Endothelial cell (in vitro differentiated cells): ENCODE measurements at regions not wholly inside any gene's neighbourhood (a gene's known extent, or its start where the extent isn't known, plus 50 kb on each side); places are given as distances from the start of the nearest gene placed in this dataset.

Experiments
- DNase-seq: peaks from one replicate; pipeline ENCODE4 v3.0.0; 2021; ENCODE audit warnings: low spot score
- H3K27ac Mint-ChIP-seq: one replicate; pipeline ENCODE4 v1.8.0; 2021; ENCODE audit warnings: mixed read lengths, inconsistent platforms; ENCODE audit not compliant: unreplicated experiment
- H3K27me3 Mint-ChIP-seq: one replicate; pipeline ENCODE4 v1.8.0; 2021; ENCODE audit warnings: mild to moderate bottlenecking, moderate library complexity, mixed read lengths, inconsistent platforms; ENCODE audit not compliant: unreplicated experiment
- H3K36me3 Mint-ChIP-seq: one replicate; pipeline ENCODE4 v1.8.0; 2021; ENCODE audit warnings: mild to moderate bottlenecking, low read depth, mixed read lengths, inconsistent platforms; ENCODE audit not compliant: unreplicated experiment
- H3K4me1 Mint-ChIP-seq: one replicate; pipeline ENCODE4 v1.8.0; 2021; ENCODE audit warnings: mild to moderate bottlenecking, mixed read lengths, inconsistent platforms; ENCODE audit not compliant: unreplicated experiment
- H3K4me3 Mint-ChIP-seq: one replicate; pipeline ENCODE4 v1.8.0; 2021; ENCODE audit warnings: mild to moderate bottlenecking, mixed read lengths, inconsistent platforms; ENCODE audit not compliant: unreplicated experiment
- H3K9me3 Mint-ChIP-seq: one replicate; pipeline ENCODE4 v1.8.0; 2021; ENCODE audit warnings: mixed read lengths, inconsistent platforms; ENCODE audit not compliant: unreplicated experiment
- TF ChIP-seq, protein P1 (sequence below): fragments of 200-600 bp; sonication (generic); IDR thresholded peaks from one replicate; pipeline ENCODE4 v1.5.0; 2021; ENCODE audit warnings: antibody characterized with exemption; ENCODE audit not compliant: unreplicated experiment

DNA sequence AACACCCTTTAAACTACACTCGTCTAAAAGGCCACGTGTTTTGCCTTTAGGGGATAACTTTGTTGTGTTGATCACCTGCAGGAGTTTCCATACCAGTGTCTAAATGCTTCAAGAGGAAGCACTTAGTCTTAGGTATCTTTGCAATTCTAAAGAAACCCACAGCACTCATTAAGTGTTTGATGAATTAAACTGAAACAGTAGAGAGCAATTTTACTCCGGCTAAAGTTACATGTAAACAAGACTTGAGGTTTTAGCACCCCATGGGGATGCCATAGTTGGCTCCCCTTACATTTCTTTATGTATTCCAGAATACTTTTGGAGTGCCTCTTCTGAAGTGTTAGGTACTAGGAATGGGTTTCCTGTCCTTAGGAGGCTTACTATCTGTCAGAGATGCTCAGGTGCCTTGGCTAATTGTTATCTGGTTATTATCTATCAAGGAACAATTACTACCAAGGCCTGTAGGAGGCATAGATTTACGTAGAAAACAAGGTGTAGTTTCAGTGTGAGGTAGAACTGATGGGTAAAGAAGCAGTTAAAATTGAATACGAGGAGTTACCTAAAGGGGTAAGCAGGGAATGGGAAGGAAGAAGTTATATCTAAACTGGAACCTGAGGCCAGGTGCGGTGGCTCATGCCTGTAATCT lies 176.8 kb upstream of the SAMSN1 start:
- TF ChIP-seq, protein P1, sequence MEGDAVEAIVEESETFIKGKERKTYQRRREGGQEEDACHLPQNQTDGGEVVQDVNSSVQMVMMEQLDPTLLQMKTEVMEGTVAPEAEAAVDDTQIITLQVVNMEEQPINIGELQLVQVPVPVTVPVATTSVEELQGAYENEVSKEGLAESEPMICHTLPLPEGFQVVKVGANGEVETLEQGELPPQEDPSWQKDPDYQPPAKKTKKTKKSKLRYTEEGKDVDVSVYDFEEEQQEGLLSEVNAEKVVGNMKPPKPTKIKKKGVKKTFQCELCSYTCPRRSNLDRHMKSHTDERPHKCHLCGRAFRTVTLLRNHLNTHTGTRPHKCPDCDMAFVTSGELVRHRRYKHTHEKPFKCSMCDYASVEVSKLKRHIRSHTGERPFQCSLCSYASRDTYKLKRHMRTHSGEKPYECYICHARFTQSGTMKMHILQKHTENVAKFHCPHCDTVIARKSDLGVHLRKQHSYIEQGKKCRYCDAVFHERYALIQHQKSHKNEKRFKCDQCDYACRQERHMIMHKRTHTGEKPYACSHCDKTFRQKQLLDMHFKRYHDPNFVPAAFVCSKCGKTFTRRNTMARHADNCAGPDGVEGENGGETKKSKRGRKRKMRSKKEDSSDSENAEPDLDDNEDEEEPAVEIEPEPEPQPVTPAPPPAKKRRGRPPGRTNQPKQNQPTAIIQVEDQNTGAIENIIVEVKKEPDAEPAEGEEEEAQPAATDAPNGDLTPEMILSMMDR = no peak
- Mint-ChIP-seq H3K4me1 (peaks cover 5% of the 10 kb centered on the region), H3K27ac (no peak overlapping the region), H3K9me3 (no peaks in the 10 kb centered on the region), H3K36me3 (no peaks in the 10 kb centered on the region), H3K27me3 (no peaks in the 10 kb centered on the region), H3K4me3 (no peak overlapping the region)
- no peak for DNase-seq

DNA sequence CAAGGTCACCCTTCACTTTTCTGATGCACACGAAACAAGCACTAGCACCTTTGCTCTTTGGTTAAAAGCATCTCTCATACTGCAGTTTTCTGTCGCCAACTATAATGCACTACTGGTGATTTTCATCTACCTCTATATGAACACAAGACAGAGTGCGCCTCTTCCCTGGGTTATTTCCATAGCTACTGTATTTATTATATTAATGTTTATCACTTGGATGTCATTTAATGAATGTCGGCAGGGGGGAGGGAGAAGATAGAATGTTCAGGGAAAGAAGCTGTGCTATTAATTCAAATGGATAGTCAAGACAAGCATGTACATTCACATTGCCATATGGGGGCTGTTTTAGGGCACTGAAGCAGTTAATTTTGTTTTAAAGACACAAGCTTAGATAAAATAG lies 174.1 kb upstream of the SAMSN1 start:
- TF ChIP-seq, protein P1 = no peak
- Mint-ChIP-seq H3K4me1 (peaks cover 5% of the 10 kb centered on the region), H3K9me3 (no peaks in the 10 kb centered on the region), H3K27ac (no peak overlapping the region), H3K27me3 (no peaks in the 10 kb centered on the region), H3K36me3 (no peaks in the 10 kb centered on the region), H3K4me3 (no peak overlapping the region)
- no peak for DNase-seq

DNA sequence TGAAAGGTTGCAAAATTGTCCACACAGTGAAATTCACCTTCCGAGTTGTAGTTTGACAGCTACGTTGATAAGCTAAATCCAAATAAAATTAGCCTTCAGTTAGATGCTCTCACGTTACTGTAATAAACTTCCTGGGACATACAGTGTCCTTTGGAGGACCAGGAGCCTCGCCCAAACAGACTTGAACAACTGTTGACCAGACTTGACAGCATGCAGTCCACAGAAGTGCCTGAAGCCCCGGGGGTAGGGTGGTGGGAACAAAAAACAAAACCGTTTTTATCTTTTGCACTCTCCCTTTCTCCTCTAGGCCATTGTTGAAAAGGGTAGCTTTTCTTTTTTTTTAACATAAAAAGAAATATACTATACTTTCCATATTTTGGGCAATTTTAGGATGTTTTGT lies 172.8 kb upstream of the SAMSN1 start:
- Mint-ChIP-seq H3K27ac (no peak overlapping the region), H3K4me1 (peaks cover 5% of the 10 kb centered on the region), H3K36me3 (no peaks in the 10 kb centered on the region), H3K4me3 (no peak overlapping the region), H3K9me3 (no peaks in the 10 kb centered on the region), H3K27me3 (no peaks in the 10 kb centered on the region)
- TF ChIP-seq, protein P1 = no peak
- DNase-seq = no peak

DNA sequence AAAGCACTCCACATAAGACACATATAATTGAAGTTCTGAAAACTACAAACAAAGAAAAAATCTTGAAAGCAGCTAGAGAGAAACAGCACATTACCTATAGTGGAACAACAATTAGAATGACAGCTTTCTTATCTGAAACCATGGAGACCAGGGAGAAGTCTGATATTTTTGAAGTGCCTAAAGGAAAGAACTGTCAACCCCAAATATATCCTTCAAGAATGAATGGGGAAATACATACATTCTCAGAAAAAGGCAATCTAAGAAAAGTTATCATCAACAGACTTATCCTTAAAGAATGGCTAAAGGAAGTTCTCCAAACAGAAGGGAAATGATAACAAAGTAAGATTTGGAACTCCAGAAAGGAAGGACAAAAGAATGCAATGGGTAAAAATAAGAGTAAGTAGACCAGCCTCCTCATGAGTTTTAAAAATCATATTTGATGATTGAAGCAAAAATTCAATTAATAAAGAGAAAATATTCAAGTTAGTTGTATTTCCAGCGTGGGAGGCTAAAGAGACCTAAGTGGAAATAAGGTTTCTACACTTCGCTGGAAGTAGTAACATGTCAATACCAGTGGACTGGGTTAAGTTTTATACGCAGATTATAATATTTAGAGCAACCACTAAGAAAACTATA lies 170.8 kb upstream of the SAMSN1 start:
- Mint-ChIP-seq H3K36me3 (no peaks in the 10 kb centered on the region), H3K27me3 (no peaks in the 10 kb centered on the region), H3K27ac (no peak overlapping the region), H3K4me3 (no peak overlapping the region), H3K9me3 (no peaks in the 10 kb centered on the region), H3K4me1 (peaks cover 5% of the 10 kb centered on the region)
- TF ChIP-seq, protein P1 = no peak
- DNase-seq = no peak

DNA sequence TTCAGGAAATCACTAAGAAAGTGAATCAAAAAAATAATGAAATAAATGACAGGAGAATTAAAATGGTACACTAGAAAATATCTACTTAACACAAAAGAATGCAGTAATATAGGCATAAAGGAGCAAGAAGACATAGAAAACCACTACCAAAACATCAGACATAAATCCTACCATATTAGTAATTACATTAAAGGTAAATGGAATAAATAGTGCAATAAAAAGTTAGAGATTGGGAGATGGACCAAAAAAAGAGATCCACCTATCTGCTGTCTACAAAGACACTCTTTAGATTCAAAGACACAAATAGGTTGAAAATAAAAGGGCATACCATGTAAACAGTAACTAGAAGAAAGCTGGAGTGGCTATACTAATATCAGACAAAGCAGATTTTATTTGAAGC lies 167.0 kb upstream of the SAMSN1 start:
- DNase-seq = no peak
- H3K4me3 Mint-ChIP-seq = no peak overlapping the region
- TF ChIP-seq, protein P1 = no peak
- no peaks in the 10 kb centered on the region for H3K9me3 Mint-ChIP-seq
- H3K4me1 Mint-ChIP-seq = peaks cover 5% of the 10 kb centered on the region
- H3K27me3 Mint-ChIP-seq = no peaks in the 10 kb centered on the region
- H3K27ac Mint-ChIP-seq = no peak overlapping the region
- H3K36me3 Mint-ChIP-seq = no peaks in the 10 kb centered on the region
